Loucy (cell line): ENCODE measurements at regions not wholly inside any gene's neighbourhood (a gene's known extent, or its start where the extent isn't known, plus 50 kb on each side); places are given as distances from the start of the nearest gene placed in this dataset.

Source experiments
- CTCF ChIP-seq: fragments of 200-600 bp; sonication (generic); conservative IDR thresholded peaks from 2 replicates; pipeline ENCODE4 v1.5.1; 2014; ENCODE audit warnings: mild to moderate bottlenecking, antibody characterized with exemption, low read length
- EZH2phosphoT487 ChIP-seq: fragments of 200-600 bp; IDR thresholded peaks from 2 replicates; pipeline ENCODE4 v1.6.1; 2018; ENCODE audit warnings: antibody characterized with exemption, mild to moderate bottlenecking, moderate library complexity, borderline replicate concordance

GRCh38 chr4:126470862-126471261 lies 1156.1 kb downstream of the FAT4 start:
- TF ChIP-seq CTCF (no peak), EZH2phosphoT487 (no peak)
